HCT116 (cell line): ENCODE measurements at regions not wholly inside any gene's neighbourhood (a gene's known extent, or its start where the extent isn't known, plus 50 kb on each side); places are given as distances from the start of the nearest gene placed in this dataset.

Experiments used
- ATAC-seq: fragments of 200-7000 bp; cut with Tn5 transposase; 2 replicates; pipeline ENCODE4 v1.9.1; 2020; ENCODE audit warnings: mild to moderate bottlenecking, moderate library complexity
- BruUV-seq: library from RNA; stranded (reverse); fragments of 400-500 nt; replicated peaks from 2 replicates; lab custom pipeline; 2021; lab: Mats Ljungman, UMichigan
- CTCF ChIA-PET: fragments of 300-600 bp; sonication (Branson Sonifier 250); formaldehyde crosslinking; loops from one replicate; lab custom pipeline; 2021; ENCODE audit warnings: antibody characterized with exemption; lab: Charles Lee
- POLR2A ChIA-PET: fragments of 300-600, 350-600 bp; sonication (Branson Sonifier 250); formaldehyde crosslinking; loops from one replicate; lab custom pipeline; 2021; ENCODE audit warnings: antibody characterized with exemption; lab: Charles Lee
- RAD21 ChIA-PET, 2 experiments: fragments of 300-600 bp; sonication (Branson Sonifier 250); formaldehyde crosslinking; loops; one replicate each; lab custom pipeline; 2023; ENCODE audit warnings: low total read pairs in 2 of 2; ENCODE audit not compliant: uncharacterized antibody in 2 of 2, unreplicated experiment in 2 of 2, low non-redundant PET in 1 of 2; lab: Charles Lee
- DNase-seq: peaks from one replicate; pipeline ENCODE4 v3.0.0-alpha.2; 2010; ENCODE audit warnings: low read depth, low spot score
- H2AFZ ChIP-seq: fragments of 200-600 bp; shearing (Covaris generic), sonication (generic); 2 replicates; pipeline ENCODE4 v1.6.1; 2017; ENCODE audit warnings: low read depth, mixed run types, mixed read lengths, antibody characterized with exemption, low read length; ENCODE audit not compliant: poor library complexity, severe bottlenecking
- H3K27ac ChIP-seq: 2 replicates; pipeline ENCODE4 v1.5.1; 2012; ENCODE audit warnings: low read depth, low read length
- H3K27me3 ChIP-seq: fragments of 200-600 bp; sonication (generic); 2 replicates; pipeline ENCODE4 v1.6.1; 2016; ENCODE audit warnings: mixed run types, low read length, mixed read lengths; ENCODE audit not compliant: insufficient read depth
- H3K36me3 ChIP-seq, 2 experiments: fragments of 200-500 bp in 1 of 2; fragments of 200-600 bp in 1 of 2; sonication (Bioruptor generic) in 1 of 2; sonication (generic) in 1 of 2; 2 replicates each; pipeline versions ENCODE4 v1.5.1 to v1.6.1; 2014 to 2016; ENCODE audit warnings: low read length in 2 of 2, inconsistent platforms in 1 of 2, mixed read lengths in 1 of 2, mixed run types in 1 of 2; ENCODE audit not compliant: insufficient read depth in 2 of 2, control insufficient read depth in 1 of 2
- H3K4me1 ChIP-seq, 2 experiments: fragments of 200-600 bp in 1 of 2; sonication (generic) in 1 of 2; 2 replicates each; pipeline versions ENCODE4 v1.5.1 to v1.6.1; 2012 to 2017; ENCODE audit warnings: low read length in 2 of 2, inconsistent platforms in 1 of 2, mild to moderate bottlenecking in 1 of 2, mixed read lengths in 1 of 2, mixed run types in 1 of 2, moderate library complexity in 1 of 2; ENCODE audit not compliant: insufficient read depth in 2 of 2, control insufficient read depth in 1 of 2
- H3K4me2 ChIP-seq: fragments of 200-600 bp; sonication (generic); 2 replicates; pipeline ENCODE4 v1.6.1; 2017; ENCODE audit warnings: mixed run types, low read length, mixed read lengths
- H3K4me3 ChIP-seq, 2 experiments: fragments of 200-600 bp in 1 of 2; sonication (generic) in 1 of 2; replicated peaks in 1 of 2; 2 replicates each; pipeline ENCODE4 v1.5.1; 2011 to 2016; ENCODE audit warnings: low read length in 2 of 2, control low read depth in 1 of 2, low read depth in 1 of 2, mild to moderate bottlenecking in 1 of 2, mixed read lengths in 1 of 2, mixed run types in 1 of 2
- H3K79me2 ChIP-seq: fragments of 200-600 bp; sonication (generic); 2 replicates; pipeline ENCODE4 v1.6.1; 2017; ENCODE audit warnings: mild to moderate bottlenecking, mixed run types, low read length, moderate library complexity, mixed read lengths; ENCODE audit not compliant: insufficient read depth
- H3K9ac ChIP-seq: fragments of 200-600 bp; sonication (generic); 2 replicates; pipeline ENCODE4 v1.6.1; 2016; ENCODE audit warnings: low read length, mixed read lengths
- H3K9me2 ChIP-seq: fragments of 200-600 bp; sonication (generic), shearing (Covaris generic); 2 replicates; pipeline ENCODE4 v1.6.1; 2017; ENCODE audit warnings: mixed run types, mild to moderate bottlenecking, moderate library complexity; ENCODE audit not compliant: insufficient read depth
- H3K9me3 ChIP-seq, 2 experiments: fragments of 200-500 bp in 1 of 2; fragments of 200-600 bp in 1 of 2; sonication (Bioruptor generic) in 1 of 2; sonication (generic) in 1 of 2; 2 replicates each; pipeline ENCODE4 v1.6.1; 2014 to 2017; ENCODE audit warnings: low read length in 2 of 2, mixed read lengths in 2 of 2, inconsistent platforms in 1 of 2, low read depth in 1 of 2, mild to moderate bottlenecking in 1 of 2, mixed run types in 1 of 2, moderate library complexity in 1 of 2; ENCODE audit not compliant: control insufficient read depth in 1 of 2, insufficient read depth in 1 of 2
- H4K20me1 ChIP-seq: fragments of 200-600 bp; sonication (generic), shearing (Covaris generic); 2 replicates; pipeline ENCODE4 v1.6.1; 2017; ENCODE audit warnings: mixed run types, mild to moderate bottlenecking, moderate library complexity; ENCODE audit not compliant: insufficient read depth
- CBX3 ChIP-seq: IDR thresholded peaks from 2 replicates; pipeline ENCODE4 v1.6.1; 2012; ENCODE audit warnings: low read depth
- CEBPB ChIP-seq: IDR thresholded peaks from 2 replicates; pipeline ENCODE4 v1.6.1; 2012; ENCODE audit warnings: low read depth
- ELF1 ChIP-seq: IDR thresholded peaks from 2 replicates; pipeline ENCODE4 v1.6.1; 2012; ENCODE audit warnings: low read depth, borderline replicate concordance
- EZH2 ChIP-seq: fragments of 200-600 bp; sonication (generic); IDR thresholded peaks from 2 replicates; pipeline ENCODE4 v1.6.1; 2017; ENCODE audit warnings: antibody characterized with exemption, mixed run types
- FOSL1 ChIP-seq: IDR thresholded peaks from 2 replicates; pipeline ENCODE4 v1.6.1; 2012; ENCODE audit warnings: low read depth
- JUND ChIP-seq: IDR thresholded peaks from 2 replicates; pipeline ENCODE4 v1.6.1; 2012
- POLR2A ChIP-seq: IDR thresholded peaks from 2 replicates; pipeline ENCODE4 v1.7.0; 2011; ENCODE audit warnings: borderline replicate concordance; ENCODE audit not compliant: insufficient read depth, insufficient read length; ENCODE audit errors: extremely low read depth
- RAD21 ChIP-seq: IDR thresholded peaks from 2 replicates; pipeline ENCODE4 v1.6.1; 2012; ENCODE audit warnings: low read depth, mild to moderate bottlenecking
- SIN3A ChIP-seq: IDR thresholded peaks from 2 replicates; pipeline ENCODE4 v1.6.1; 2012; ENCODE audit warnings: low read depth
- SRF ChIP-seq: IDR thresholded peaks from 2 replicates; pipeline ENCODE4 v1.6.1; 2012; ENCODE audit warnings: low read depth
- TCF7L2 ChIP-seq: IDR thresholded peaks from 2 replicates; pipeline ENCODE4 v1.7.0; 2011; ENCODE audit warnings: borderline replicate concordance, inconsistent platforms; ENCODE audit not compliant: insufficient read depth, insufficient read length; ENCODE audit errors: extremely low read depth
- YY1 ChIP-seq: IDR thresholded peaks from 2 replicates; pipeline ENCODE4 v1.6.1; 2011; ENCODE audit warnings: low read length, low read depth, moderate library complexity, mild to moderate bottlenecking; ENCODE audit not compliant: insufficient replicate concordance; ENCODE audit errors: extremely low read depth
- ZBTB33 ChIP-seq: IDR thresholded peaks from 2 replicates; pipeline ENCODE4 v1.6.1; 2011; ENCODE audit warnings: mild to moderate bottlenecking, low read length, moderate library complexity; ENCODE audit not compliant: insufficient replicate concordance; ENCODE audit errors: extremely low read depth
- ZFX ChIP-seq: fragments of 450-650 bp; IDR thresholded peaks from 2 replicates; pipeline ENCODE4 v1.6.1; 2017
- ZNF274 ChIP-seq: fragments of 200-500 bp; sonication (Bioruptor generic); IDR thresholded peaks from 2 replicates; pipeline ENCODE4 v1.6.1; 2014; ENCODE audit warnings: mild to moderate bottlenecking, low read depth, low read length, inconsistent platforms
- intact Hi-C: fragments of 100-400 bp; cut with micrococcal nuclease; formaldehyde crosslinking; loops from 2 replicates; pipeline ENCODE4 v1.10.0; 2022
- TF ChIP-seq, protein P1 (sequence below): IDR thresholded peaks from 2 replicates; pipeline ENCODE4 v1.6.1; 2012
- TF ChIP-seq, protein P2 (sequence below): IDR thresholded peaks from 2 replicates; pipeline ENCODE4 v1.6.1; 2012
- TF ChIP-seq, protein P3 (sequence below), 3 experiments: fragments of 200-600 bp in 1 of 3; sonication (generic) in 1 of 3; IDR thresholded peaks in 2 of 3; conservative IDR thresholded peaks in 1 of 3; 2 replicates each; pipeline ENCODE4 v1.5.1; 2012 to 2017; ENCODE audit warnings: low read depth in 2 of 3, low read length in 2 of 3, antibody characterized with exemption in 1 of 3, borderline replicate concordance in 1 of 3, control low read depth in 1 of 3, mild to moderate bottlenecking in 1 of 3, mixed read lengths in 1 of 3, mixed run types in 1 of 3, moderate library complexity in 1 of 3; ENCODE audit not compliant: insufficient read depth in 1 of 3

GRCh38 chr2:66966631-66967030 is 430.5 kb upstream of the ETAA1 start:
- no peak overlapping the region for H3K4me2 ChIP-seq
- no TSS peak for BruUV-seq
- H3K27me3 ChIP-seq: no peaks in the 10 kb centered on the region
- intact Hi-C loops: no loop called here
- no peaks in the 10 kb centered on the region for H3K36me3 ChIP-seq
- ChIA-PET POLR2A (no interaction called here), RAD21 (no interaction called here), CTCF (no interaction called here)
- H4K20me1 ChIP-seq: no peaks in the 10 kb centered on the region
- no peaks in the 10 kb centered on the region for H3K79me2 ChIP-seq
- no peak for ATAC-seq
- no peaks in the 10 kb centered on the region for H3K4me1 ChIP-seq
- DNase-seq: no peak
- H3K27ac ChIP-seq: no peak overlapping the region
- H3K4me3 ChIP-seq: no peak overlapping the region
- TF ChIP-seq ZFX (no peak), SRF (no peak), ZBTB33 (no peak)
- TF ChIP-seq, all 23 proteins: peak for 0
- Histone ChIP-seq H3K9ac (no peak overlapping the region), H2AFZ (no peak overlapping the region), H3K9me3 (no peaks in the 10 kb centered on the region), H3K9me2 (no peaks in the 10 kb centered on the region)

- Histone ChIP-seq H3K4me2 (no peak overlapping the region), H3K4me1 (no peaks in the 10 kb centered on the region), H3K27me3 (no peaks in the 10 kb centered on the region), H3K9ac (no peak overlapping the region), H3K27ac (no peak overlapping the region), H2AFZ (no peak overlapping the region), H3K9me3 (no peaks in the 10 kb centered on the region), H3K9me2 (no peaks in the 10 kb centered on the region), H3K79me2 (no peaks in the 10 kb centered on the region), H3K36me3 (no peaks in the 10 kb centered on the region), H3K4me3 (no peak overlapping the region), H4K20me1 (no peaks in the 10 kb centered on the region)
- intact Hi-C loops: no loop called here
- DNase-seq (no peak), ATAC-seq (no peak)
- TF ChIP-seq POLR2A: no peak
- TF ChIP-seq CEBPB: no peak
- TF ChIP-seq EZH2: no peak
- TF ChIP-seq ZNF274: no peak
- no peak for TF ChIP-seq TCF7L2
- TF ChIP-seq SIN3A: no peak
- TF ChIP-seq, protein P1, sequence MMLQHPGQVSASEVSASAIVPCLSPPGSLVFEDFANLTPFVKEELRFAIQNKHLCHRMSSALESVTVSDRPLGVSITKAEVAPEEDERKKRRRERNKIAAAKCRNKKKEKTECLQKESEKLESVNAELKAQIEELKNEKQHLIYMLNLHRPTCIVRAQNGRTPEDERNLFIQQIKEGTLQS: no peak
- TF ChIP-seq YY1: no peak
- no peak for TF ChIP-seq RAD21
- TF ChIP-seq, protein P2, sequence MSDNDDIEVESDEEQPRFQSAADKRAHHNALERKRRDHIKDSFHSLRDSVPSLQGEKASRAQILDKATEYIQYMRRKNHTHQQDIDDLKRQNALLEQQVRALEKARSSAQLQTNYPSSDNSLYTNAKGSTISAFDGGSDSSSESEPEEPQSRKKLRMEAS: no peak
- TF ChIP-seq, protein P3, sequence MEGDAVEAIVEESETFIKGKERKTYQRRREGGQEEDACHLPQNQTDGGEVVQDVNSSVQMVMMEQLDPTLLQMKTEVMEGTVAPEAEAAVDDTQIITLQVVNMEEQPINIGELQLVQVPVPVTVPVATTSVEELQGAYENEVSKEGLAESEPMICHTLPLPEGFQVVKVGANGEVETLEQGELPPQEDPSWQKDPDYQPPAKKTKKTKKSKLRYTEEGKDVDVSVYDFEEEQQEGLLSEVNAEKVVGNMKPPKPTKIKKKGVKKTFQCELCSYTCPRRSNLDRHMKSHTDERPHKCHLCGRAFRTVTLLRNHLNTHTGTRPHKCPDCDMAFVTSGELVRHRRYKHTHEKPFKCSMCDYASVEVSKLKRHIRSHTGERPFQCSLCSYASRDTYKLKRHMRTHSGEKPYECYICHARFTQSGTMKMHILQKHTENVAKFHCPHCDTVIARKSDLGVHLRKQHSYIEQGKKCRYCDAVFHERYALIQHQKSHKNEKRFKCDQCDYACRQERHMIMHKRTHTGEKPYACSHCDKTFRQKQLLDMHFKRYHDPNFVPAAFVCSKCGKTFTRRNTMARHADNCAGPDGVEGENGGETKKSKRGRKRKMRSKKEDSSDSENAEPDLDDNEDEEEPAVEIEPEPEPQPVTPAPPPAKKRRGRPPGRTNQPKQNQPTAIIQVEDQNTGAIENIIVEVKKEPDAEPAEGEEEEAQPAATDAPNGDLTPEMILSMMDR (IDR thresholded peaks at IDR 0.05 in 2 of 3, conservative IDR thresholded peaks at IDR 0.05 in 1 of 3; ENCODE audit: borderline replicate concordance in 1 of 3, insufficient read depth in 1 of 3, low read depth in 2 of 3, low read length in 2 of 3): no peak
- no peak for TF ChIP-seq ZFX
- TF ChIP-seq ELF1: no peak
- TF ChIP-seq JUND: no peak
- no peak for TF ChIP-seq FOSL1
- no peak for TF ChIP-seq SRF
- no peak for TF ChIP-seq CBX3
- BruUV-seq: no TSS peak
- ChIA-PET POLR2A (no interaction called here), RAD21 (no interaction called here), CTCF (no interaction called here)
These were observed 428.2 kb upstream of the ETAA1 start for GRCh38 chr2:66968946-66969345.
